Uterus (tissue), 2 donors: ENCODE measurements at regions not wholly inside any gene's neighbourhood (a gene's known extent, or its start where the extent isn't known, plus 50 kb on each side); places are given as distances from the start of the nearest gene placed in this dataset.

Experiments
- CTCF ChIP-seq, 4 experiments: fragments of 200-600 bp in 2 of 4; fragments of 450-650 bp in 2 of 4; sonication (generic) in 2 of 4; IDR thresholded peaks; one replicate each; pipeline ENCODE4 v1.5.1; 2016 to 2019; ENCODE audit warnings: antibody characterized with exemption in 4 of 4, mild to moderate bottlenecking in 2 of 4, moderate library complexity in 1 of 4
- POLR2A ChIP-seq, 2 donors: fragments of 450-650 bp; IDR thresholded peaks; one replicate each; pipeline ENCODE4 v1.6.1; 2016; ENCODE audit warnings: antibody characterized with exemption in 2 of 2, mild to moderate bottlenecking in 1 of 2, moderate library complexity in 1 of 2

DNA sequence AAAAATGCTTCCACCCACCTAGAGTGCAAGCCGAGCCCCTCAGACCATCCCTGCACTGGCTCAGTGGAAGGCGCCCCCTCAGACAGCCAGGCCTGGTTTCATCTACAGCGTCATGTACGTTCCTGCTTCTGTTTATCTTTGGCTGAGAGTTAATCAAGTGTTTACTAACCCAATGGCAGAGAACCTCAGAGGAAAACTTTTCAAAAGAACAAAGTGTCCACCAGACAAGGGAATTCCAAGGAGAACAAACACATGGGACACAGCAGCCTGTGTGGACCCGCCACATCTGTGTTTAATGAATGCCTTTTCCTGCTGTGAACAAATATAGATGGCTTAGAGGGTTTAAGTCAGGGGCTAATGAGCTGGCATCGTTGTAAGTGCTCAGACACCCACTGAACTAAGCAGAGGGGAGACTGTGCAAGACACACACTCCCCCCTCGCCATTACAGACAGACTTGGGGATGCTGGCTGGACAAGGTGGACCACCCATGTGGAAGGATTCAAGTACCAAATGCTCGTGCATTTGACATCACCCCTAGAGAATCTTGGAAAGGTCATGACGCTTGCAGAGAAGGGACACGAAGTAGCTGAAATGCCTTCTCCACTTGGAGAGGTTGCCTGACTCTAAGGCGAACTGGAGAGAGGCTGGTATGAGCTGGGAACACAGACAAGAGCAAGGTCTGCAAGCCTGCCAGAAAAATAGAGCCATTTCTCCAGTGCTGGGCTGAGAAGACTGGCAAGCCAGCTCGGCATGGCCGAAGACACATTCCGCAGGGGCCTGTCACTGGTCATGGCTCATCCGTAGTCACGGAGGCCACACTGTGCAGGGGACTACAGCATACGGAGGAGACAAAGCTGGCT is 53.5 kb upstream of the NXT1 start:
- TF ChIP-seq CTCF (IDR thresholded peaks at IDR 0.05) = no peak
- no peak for TF ChIP-seq POLR2A (IDR thresholded peaks at IDR 0.05)
